ENCODE measurements at regions not wholly inside any gene's neighbourhood (a gene's known extent, or its start where the extent isn't known, plus 50 kb on each side); places are given as distances from the start of the nearest gene placed in this dataset.
"Not testable (repeated sequence)": the region's sequence is repeated elsewhere in the genome, so short reads cannot be mapped to it uniquely, and the experiment has no call there.

DNA sequence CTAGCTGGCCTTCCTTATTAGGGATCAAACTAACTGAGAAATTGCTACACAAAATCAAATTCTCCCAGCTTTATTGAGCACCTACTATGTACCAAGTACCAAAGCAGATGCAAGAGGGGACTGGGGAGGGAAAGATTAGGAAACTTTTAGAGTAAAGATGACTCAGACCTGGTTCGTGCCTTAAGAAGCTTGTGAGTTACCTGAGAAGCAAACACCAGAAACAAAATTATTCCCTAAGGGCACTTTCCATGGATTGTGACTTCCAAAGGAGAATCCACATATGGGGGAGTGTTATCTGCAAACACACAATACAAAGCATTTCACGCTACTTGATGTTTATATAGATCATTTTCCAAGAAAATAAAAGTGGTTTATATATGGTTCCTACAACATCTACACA, 326.9 kb upstream of the HNRNPA3 start:
- no peak for DNase-seq

GRCh38 chr2:176891105-176891504, 321.5 kb upstream of the HNRNPA3 start:
- DNase-seq = no peak

- no peak for DNase-seq
These were observed 320.7 kb upstream of the HNRNPA3 start for GRCh38 chr2:176891857-176892256.

DNA sequence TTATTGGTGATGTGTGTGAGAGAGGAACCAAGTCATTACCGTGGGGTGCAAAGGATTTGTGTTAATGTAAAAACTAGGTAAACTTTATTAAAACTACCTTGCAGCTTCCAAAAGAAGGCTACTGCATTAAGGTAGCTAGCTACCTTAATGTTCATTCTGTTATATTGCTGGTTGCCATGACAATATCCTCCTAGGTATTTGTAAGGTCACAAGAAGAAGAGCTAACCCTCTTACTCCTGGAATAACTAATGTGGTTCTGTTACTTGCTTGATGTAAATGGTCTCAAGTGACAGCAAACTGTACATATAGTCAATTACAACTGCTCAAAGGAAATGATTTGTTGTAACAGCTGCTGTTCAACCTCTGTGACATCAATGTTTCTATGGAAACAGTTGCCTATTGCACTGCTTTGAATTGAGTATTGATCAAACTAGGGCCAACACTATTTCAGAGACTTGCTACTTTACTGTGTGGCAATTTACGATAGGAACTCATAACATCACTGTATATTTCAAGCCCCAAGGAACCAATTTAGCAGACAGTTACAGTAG, 319.8 kb upstream of the HNRNPA3 start:
- DNase-seq = no peak

GRCh38 chr2:176895158-176895557, 317.4 kb upstream of the HNRNPA3 start:
- DNase-seq = no peak

- DNase-seq = no peak
These were observed 310.1 kb upstream of the HNRNPA3 start for GRCh38 chr2:176902454-176902853.

- not testable (repeated sequence) for DNase-seq
These were observed 308.5 kb upstream of the HNRNPA3 start for GRCh38 chr2:176904053-176904452.

DNA sequence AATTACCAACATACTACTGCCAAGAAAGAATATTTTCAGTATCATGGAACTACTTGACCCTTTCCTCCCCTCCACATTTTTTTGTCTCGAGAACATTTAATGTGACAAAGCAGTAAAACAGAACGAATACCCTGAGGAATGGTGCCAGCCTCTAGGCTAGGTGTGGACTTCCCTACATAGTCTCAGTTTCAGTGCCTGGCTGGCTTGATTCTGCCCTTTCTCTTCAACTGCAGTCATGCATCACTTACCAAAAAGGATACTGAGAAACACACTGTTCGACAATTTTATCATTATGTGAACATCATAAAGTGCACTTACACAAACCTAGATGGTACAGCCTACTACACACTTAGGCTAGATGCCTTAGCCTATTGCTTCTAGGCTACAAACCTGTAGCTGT, 305.3 kb upstream of the HNRNPA3 start:
- no peak for DNase-seq

GRCh38 chr2:176910828-176911227, 301.8 kb upstream of the HNRNPA3 start:
- DNase-seq = no peak

- no peak for DNase-seq
These were observed 298.6 kb upstream of the HNRNPA3 start for GRCh38 chr2:176913955-176914354.

GRCh38 chr2:176914371-176914770, 298.2 kb upstream of the HNRNPA3 start:
- DNase-seq = no peak

DNA sequence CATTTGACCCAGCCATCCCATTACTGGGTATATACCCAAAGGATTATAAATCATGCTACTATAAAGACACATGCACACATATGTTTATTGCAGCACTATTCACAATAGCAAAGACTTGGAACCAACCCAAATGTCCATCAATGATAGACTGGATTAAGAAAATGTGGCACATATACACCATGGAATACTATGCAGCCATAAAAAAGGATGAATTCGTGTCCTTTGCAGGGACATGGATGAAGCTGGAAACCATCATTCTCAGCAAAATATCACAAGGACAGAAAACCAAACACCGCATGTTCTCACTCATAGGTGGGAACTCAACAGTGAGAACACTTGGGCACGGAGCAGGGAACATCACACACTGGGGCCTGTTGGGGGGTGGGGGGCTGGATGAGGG, 290.0 kb upstream of the HNRNPA3 start:
- DNase-seq = not testable (repeated sequence)

DNA sequence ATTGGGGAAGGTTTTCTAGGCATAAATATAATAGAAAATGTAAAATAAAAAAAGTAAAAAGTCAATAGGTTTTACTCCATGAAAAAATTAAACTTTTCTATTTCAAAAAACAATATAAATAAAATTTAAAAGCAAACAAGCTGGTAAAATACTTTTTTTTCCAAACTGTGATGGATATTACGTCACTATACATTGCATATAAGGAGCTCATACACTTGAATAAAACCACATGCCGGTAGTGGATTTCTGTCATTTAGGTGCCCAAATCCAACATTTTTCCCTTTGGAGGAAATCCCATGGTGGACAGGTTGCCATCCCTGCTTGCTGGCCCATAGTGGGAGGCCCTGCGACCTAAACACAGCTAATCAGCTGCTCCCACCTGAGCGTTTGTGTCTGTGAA, 289.4 kb upstream of the HNRNPA3 start:
- no peak for DNase-seq

DNA sequence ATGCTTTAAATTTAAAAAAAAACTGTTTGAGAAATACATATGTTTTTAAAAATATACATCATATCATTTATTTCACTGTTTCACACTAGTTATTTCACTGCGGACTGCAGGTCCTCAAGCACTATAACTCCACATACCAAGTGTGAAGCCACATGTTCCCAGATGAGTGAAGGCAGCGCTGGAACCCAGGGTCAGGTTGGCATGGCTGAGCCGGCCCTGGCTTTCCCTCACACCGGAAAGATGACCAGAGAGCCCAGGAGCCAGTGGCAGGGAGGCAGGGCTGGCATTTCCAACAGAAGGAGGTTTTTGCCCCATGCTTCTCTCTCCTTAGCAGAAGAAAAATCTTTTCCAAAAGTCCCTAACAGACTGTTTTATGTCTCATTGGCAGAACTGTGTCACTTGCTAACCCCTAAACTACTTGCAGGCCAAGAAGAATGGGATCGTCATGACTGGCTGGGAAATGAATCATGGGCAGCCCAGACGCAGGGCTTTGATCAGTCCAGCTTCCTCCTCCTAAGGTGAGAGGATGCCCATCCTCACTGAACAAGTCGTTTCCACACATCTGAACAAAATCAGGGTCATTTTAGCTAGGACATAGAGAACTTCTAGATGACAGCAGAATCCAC, 287.6 kb upstream of the HNRNPA3 start:
- no peak for DNase-seq

- no peak for DNase-seq
These were observed 286.1 kb upstream of the HNRNPA3 start for GRCh38 chr2:176926453-176926852.

GRCh38 chr2:176929387-176929786, 283.2 kb upstream of the HNRNPA3 start:
- DNase-seq = not testable (repeated sequence)

DNA sequence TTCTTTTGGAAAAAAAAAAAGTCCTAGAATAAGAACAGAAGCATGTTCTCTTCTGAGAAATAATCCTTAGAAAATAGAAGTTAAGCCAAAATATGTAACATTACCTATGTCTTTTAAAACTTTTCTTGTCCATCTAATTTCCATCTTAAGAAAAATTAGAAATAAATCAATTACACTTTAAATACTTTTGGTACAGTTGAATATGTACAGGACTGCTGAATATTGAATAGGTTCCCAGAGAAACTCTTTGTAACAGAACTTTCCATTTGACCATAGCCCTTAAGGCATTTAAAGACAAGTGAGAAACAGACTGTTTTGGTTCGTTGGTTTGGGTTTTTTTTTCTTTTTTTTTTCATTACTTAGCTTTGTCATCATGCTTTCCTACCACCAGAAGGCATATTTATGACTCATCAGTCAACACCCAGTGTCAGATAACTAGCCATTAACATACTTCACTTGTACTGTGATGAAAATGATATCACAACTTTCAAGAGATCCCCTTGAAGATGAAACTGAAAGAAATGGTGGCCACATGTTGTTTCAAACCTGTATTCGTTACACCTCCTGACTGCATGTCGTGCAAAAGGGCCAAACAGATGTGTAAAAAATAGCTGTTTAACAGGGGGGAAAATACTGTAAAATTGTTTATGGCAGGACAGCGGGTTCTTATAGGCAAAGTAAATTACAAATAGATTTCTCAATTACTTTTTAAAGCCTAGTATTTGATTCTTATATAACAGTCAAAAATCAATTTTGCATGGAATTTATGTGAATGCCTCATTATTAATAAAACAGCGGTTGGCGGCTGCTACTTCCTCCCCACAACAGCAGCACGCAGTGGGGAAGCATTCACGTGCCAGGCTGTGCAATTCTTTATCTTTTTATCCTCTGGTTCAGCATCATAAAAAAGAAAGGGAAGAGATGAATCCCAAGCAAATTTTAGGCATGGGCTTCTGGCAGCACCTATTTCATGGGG, 280.7 kb upstream of the HNRNPA3 start:
- DNase-seq = no peak

- DNase-seq = no peak
These were observed 278.5 kb upstream of the HNRNPA3 start for GRCh38 chr2:176934131-176934530.

DNA sequence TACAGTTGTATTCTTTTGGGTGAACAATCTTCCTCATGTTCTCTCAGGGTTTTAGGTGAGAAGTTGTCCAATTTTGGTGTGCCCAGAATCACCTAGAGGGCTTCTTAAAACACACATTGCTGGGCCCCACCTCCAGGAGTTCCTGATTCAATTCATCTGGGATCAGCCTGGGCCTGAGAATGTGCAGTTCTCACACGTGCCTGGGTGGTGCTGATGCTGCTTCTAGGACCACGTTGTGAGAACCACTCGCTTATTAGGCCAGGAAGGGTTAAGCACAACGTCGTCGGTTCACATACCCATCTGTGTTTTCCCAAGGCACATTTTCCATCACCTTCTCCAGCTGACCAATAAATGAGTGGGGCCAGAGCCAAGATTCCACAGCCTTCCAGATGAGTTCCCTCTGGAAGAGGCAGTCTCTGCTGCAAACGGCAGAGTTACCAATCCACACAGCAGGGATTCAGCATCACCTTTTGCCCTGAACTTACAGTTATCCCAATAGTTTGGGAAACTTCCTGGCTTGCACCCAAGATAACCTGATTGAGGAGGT, 277.7 kb upstream of the HNRNPA3 start:
- no peak for DNase-seq

DNA sequence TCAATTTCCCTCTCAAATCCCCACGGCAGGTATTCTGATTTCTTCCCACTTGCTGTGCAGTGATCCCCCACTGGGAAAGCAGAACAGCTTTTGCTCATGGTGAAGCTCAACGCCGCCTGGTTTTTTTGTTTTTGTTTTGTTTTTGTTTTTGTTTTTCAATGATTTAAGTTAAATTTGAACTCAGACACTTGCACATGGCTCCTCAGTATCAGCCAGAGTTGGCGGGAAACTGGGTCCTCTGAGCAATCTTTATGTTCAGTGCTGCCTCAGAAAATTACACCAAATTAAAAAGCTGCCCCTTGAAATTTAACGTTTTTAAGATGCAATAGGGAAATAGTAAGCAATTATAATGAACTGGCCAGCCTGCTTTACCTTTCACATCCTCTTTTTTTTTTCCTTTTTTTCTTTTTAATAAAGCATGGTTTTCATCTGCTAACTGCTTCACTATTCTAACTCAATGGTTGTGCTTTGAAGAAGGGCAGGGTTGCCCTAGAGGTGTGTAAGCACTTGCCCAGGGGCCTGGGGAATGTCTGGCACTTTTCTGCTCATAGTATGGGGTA, 277.0 kb upstream of the HNRNPA3 start:
- no peak for DNase-seq

DNA sequence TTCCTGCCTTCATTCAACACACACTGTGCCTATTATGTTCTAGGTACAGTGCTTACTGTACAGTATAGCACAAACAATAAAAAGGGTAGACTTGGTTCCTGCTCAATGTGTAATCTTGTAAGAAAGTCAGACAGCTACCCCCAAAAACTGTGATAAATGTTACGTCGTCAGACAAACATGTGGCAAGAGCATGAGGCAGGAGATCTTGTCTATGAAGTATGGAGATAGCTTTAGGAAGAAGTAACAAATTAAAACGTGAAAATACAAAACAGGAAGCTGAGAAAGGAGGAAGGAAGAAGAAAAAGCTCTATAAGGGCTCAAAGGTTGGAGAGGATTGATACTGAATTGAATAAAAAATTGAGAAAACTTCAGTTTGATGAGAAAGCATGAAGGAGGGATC, 276.2 kb upstream of the HNRNPA3 start:
- DNase-seq = no peak

- DNase-seq = no peak
These were observed 267.6 kb upstream of the HNRNPA3 start for GRCh38 chr2:176944998-176945397.

DNA sequence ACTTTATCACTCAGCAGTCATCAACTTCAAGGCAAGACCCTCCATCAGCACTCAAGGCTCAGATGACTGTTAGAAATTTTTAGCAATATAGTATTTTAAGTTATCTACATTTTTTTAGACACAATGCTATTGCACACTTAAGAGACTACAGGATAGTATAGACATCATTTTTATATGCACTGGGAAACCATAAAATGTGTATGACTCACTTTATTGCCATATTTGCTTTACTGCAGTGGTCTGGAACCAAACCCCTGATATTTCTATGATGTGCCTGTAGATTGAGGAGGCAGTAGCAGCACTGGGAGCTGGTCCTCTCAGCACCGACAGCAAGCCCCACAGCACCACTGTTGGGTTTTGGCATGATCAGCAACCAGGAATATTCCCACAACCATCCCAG, 264.8 kb upstream of the HNRNPA3 start:
- no peak for DNase-seq
